NCI-H2171 (cell line): ENCODE measurements at regions not wholly inside any gene's neighbourhood (a gene's known extent, or its start where the extent isn't known, plus 50 kb on each side); places are given as distances from the start of the nearest gene placed in this dataset.
"Not testable (repeated sequence)": the region's sequence is repeated elsewhere in the genome, so short reads cannot be mapped to it uniquely, and the experiment has no call there.

ENCODE experiments used
- DNase-seq: peaks from one replicate; lab custom pipeline; 2025; lab: John Stamatoyannopoulos, UW

DNA sequence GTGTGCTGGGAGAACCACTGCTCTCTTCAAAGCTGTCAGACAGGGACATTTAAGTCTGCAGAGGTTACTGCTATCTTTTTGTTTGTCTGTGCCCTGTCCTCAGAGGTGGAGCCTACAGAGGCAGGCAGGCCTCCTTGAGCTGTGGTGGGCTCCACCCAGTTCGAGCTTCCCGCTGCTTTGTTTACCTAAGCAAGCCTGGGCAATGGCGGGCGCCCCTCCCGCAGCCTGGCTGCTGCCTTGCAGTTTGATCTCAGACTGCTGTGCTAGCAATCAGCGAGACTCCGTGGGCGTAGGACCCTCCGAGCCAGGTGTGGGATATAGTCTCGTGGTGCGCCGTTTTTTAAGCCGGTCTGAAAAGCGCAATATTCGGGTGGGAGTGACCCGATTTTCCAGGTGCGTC lies 164.0 kb downstream of the HRH4 start:
- DNase-seq: not testable (repeated sequence)

- no peak for DNase-seq
These were observed 167.3 kb downstream of the HRH4 start for GRCh38 chr18:24627644-24628315.

DNA sequence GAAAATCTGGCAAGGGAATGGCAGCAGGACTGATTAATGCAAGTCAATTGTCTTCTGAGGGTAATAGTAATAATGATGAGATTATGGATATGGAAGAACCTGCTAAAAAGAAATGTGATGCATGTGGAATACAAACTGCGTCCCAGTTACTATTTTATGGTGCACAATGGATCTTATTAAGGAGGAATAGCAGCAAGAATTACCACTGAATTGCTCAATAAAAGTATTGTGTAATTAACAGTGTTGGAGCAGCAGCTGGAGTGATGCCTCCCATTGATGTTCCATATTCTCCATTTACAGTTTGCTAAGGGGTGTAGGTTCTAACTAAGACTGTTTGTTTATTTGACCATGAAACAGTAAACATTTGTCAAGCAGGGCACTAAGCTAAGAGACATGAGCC lies 167.9 kb downstream of the HRH4 start:
- no peak for DNase-seq

- no peak for DNase-seq
These were observed 169.5 kb downstream of the HRH4 start for GRCh38 chr18:24629921-24630320.

DNA sequence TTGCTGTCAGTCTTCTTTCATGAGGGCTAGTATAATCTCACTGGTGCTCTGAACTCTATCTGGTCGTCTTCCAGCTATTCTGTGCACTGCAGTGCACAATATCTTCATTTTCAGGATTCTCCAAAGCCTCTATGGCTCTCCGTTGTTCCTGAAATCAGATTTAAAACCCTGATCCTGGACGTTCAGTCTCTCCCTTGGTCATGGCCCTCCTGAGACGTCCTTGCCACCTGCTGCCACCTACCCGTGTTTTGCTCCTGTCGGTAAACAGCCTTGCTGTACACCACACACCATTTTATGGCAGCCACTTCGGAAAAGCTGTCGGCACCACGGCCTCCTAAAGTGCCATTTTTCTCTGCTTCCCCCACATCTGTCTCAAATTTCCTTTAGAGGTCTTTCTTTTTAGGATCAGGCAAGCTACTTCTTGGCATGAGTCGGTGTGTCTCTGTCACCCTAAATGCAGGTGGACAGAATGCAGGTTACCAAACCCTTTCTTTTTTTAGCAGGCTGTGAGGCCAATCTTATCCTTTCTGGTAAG lies 170.0 kb downstream of the HRH4 start:
- no peak for DNase-seq

DNA sequence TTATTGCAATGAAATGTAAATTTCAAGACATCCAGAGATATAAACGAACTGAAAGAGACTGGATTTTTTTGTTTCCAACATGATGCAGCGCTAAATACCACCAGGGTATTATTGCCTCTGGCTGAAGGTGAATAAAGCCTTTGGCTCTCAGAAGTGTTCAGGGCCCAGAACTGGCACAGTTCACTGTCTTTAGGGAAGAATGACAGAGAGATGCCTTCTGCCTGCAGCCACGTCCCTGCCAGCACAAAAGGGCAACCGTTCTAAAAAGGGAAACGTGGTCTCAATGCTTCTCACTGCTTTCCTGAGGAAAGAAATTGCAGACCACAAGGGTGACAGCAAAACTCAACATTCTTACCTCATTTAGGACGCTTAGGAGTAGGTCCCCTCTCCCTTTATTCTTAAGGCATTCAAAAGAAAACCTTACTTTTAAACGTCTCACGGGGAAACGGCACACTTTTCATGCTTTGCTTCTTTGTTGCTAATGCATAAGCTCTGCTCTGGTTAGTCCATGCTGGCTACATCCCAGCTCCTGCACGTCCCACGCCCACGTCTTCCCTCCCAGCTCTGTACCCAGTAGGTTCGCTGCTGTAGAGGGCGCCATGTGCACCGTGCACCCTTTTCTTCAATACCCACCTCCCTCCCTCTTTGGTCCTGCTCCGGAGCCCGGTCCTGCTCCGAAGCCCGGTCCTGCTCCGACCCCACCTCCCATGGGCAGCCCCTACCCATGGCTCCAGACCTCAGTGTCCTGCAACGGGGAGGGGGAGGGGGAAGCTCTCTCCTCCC lies 171.0 kb downstream of the HRH4 start:
- DNase-seq: no peak

- peak; percentile 93 for DNase-seq
These were observed 171.9 kb downstream of the HRH4 start for GRCh38 chr18:24632158-24632988.

DNA sequence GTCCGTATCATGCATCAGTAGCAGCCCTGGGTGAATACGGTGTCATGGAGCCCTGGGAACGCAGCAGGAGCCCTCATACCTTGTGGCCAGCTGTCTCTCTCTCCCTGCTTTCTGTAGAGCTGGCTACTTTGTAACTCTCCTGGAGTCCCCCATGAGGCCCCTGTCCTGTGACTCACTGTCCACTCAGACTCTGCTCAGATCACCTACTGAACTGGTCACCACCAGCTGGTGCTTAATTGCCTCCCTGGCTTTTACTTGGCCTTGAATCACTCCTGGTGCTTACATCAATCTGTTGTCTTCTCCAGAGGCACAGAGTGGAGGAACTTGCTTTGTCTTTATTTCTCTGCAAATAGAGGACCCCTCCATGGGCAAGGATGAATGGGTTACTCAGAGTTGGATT lies 172.7 kb downstream of the HRH4 start:
- DNase-seq: no peak

- DNase-seq: no peak
These were observed 189.1 kb downstream of the HRH4 start for GRCh38 chr18:24649571-24649970.

DNA sequence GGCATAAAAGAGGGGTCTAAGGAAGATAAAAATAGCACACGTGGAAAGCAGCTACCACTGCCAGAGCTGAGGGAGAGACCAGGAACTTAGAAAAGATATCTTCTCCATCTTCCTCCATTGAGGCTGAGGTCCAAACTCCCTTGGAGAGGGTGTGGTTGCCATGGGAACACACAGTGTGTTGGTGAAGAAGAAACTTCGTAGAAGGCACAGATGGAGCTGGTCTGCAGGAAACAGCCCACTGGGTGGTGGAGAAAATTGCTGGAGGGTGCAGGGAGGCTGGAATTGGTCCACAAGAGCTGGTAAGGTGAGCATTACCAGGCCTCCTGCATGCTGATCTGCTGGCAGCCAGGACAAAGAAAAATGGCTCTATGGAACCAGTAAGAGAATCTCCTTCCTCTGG lies 191.0 kb downstream of the HRH4 start:
- DNase-seq: no peak

DNA sequence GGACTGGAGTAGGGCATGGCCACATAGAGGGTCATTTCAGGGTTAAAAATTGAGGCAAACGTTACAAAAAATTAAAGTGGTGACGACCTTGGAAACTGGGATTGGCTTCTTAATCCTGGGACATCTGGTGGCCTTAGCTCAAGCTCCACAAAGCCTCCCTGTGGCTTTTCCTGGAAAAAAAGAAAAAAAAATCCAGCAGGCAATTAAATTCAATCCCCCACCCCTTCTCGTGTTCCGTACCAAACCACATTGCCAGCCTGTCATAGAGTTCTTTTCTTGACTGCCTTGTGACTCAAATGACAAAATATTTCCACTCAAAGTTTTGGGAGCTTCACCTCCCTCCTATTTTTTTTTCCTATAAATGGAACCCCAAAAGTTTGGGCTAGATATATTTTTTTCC lies 195.6 kb downstream of the HRH4 start:
- peak; percentile 80 for DNase-seq

GRCh38 chr18:24656551-24657443 lies 196.4 kb downstream of the HRH4 start:
- peak; percentile 77 for DNase-seq

DNA sequence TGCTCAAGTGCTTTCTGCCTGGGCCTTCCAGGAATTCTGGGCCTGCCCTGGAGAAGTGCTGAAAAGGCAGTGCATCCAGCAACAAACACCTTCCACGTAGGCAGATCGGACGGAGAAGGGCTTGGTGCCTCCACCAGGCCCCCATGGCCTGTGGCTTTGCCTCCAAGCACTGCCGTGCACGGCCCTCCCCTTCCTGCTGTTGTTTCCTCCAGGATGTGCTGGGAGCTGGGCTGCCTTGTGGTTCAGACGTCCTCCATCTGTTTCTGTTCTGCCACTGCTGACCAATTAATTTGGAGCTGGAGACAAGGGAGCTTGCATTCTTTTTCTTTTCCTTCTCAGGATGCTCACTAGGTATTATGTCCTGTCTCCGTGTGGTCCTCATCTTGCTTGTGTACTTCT lies 197.0 kb downstream of the HRH4 start:
- DNase-seq: no peak

- DNase-seq: no peak
These were observed 197.9 kb downstream of the HRH4 start for GRCh38 chr18:24658302-24658701.

DNA sequence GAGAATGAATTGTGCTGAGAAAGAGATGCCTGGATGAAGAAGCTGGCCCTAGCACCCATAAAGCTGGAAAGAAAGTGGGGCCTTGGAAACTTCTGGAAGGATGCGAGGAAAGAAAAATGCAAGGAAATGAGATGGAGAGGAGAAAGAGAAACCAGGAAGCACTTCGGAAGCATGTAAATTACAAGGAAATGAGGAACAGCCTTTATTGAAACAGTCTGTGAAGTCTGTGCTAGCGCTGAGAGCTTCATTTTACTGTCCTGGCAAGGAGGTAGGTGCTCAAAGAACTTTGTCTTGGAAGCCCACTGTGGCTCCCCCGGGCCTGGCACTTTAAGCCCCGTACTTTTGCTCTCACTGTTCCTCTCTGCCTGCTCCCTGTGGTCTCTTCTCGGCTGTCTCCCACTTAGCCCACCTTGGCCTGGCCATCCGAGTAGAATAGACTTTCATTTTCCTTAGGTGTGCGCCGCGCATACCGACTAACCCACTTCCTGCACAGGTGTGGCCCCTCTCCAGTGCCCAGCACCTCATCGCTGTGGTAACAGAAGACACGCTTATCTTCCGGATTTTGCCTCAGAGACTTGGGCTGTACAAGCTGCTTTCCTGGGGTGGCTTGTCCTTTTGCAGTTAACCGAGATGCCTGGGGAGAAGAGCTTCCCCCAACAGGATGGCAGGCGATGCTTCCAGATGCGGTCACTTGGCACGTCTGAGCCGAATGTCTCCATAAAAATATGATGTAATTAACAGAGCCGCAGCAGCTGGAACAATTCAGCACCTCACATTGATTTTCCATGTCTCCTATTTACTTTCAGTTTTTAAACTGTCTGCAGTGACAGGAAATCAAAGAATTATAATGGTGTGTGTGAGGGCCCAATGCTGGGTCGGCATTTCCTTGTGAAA lies 199.6 kb downstream of the HRH4 start:
- DNase-seq: no peak

- no peak for DNase-seq
These were observed 200.5 kb downstream of the HRH4 start for GRCh38 chr18:24660956-24661355.

DNA sequence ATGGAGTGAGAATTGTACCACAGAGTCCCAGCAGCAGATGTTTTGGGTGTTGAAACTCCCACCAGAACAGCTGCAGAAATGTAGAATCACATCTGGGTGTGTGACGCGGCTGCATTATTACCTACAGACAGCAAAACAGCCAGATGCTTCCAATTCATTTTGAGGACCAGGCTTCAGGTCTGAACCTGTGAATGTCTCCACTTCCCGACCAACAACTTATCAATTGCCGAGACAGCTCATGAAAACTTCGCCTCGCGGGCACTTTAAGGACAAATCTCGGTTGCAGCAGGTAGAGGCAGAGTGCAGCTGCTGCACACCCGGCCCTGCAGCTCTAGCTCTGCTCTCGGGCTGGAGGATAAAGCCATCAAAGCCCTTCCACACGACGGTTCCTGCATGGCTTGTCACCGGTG lies 202.0 kb downstream of the HRH4 start:
- DNase-seq: no peak

DNA sequence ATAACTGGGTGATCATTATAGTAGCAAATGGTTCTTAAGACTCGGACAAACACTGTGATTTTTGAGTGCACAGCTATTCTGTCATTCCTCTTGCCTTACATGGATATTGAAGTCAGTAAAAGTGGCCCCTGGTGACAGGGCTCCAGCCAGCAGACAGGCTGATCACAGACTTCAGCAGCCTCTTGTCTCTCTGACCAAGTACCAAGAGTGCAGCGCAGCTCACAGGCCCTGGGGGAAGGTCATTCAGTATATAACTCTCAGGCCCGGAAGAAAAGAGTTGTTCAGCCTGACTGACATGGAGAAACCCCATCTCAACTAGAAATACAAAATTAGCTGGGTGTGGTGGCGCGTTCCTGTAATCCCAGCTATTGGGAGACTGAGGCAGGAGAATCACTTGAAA lies 202.6 kb downstream of the HRH4 start:
- no peak for DNase-seq

GRCh38 chr18:24669015-24669414 lies 208.6 kb downstream of the HRH4 start:
- no peak for DNase-seq

DNA sequence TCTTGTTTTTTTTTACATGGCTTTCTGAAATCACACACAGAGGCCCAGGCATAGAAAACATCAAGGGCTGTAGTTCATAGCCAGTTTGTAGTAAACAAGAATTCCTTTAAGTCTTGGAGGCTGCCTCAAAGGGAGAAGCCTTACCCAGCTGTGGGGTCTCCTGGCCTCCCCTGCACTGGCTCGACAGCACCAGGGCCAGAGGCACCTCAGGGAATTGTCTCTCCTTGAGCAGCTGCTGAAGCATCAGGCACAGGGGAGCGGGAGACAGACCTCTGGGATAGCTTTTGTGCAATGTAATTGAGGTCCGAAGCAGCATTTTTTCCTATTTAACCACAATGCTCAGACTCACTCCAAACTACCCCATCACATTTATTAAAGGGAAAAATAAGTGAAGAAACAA lies 209.1 kb downstream of the HRH4 start:
- DNase-seq: peak; percentile 26
